ENCODE measurements at regions not wholly inside any gene's neighbourhood (a gene's known extent, or its start where the extent isn't known, plus 50 kb on each side); places are given as distances from the start of the nearest gene placed in this dataset.
A peak's percentile ranks its signal among the peaks of the same experiment; 100 is the strongest.

GRCh38 chr13:50215399-50215798 is 200.2 kb downstream of the KCNRG start:
- ChIA-PET CTCF (no interaction called here), POLR2A (no interaction called here)
- Histone ChIP-seq H3K4me3 (ENCODE audit: low read depth, low read length) (no peak overlapping the region), H3K27me3 (ENCODE audit: control insufficient read depth, insufficient read depth, low read length) (no peaks in the 10 kb centered on the region), H3K36me3 (ENCODE audit: control insufficient read depth, insufficient read depth, low read length) (no peaks in the 10 kb centered on the region)
- no peak for DNase-seq (ENCODE audit: low read depth)
- no peak for TF ChIP-seq CTCF (IDR thresholded peaks at IDR 0.05; ENCODE audit: insufficient read depth, low read depth, low read length)

GRCh38 chr13:50219743-50220142 is 204.5 kb downstream of the KCNRG start:
- CTCF ChIA-PET, result no interaction called here
- no peak overlapping the region for H3K4me3 ChIP-seq (ENCODE audit: low read depth, low read length)
- TF ChIP-seq CTCF (IDR thresholded peaks at IDR 0.05; ENCODE audit: insufficient read depth, low read depth, low read length), result no peak
- no peak for DNase-seq (ENCODE audit: low read depth)
- POLR2A ChIA-PET, result no interaction called here
- H3K27me3 ChIP-seq (ENCODE audit: control insufficient read depth, insufficient read depth, low read length), result no peaks in the 10 kb centered on the region
- H3K36me3 ChIP-seq (ENCODE audit: control insufficient read depth, insufficient read depth, low read length), result no peaks in the 10 kb centered on the region

- POLR2A ChIA-PET, result no interaction called here
- no peak overlapping the region for H3K4me3 ChIP-seq (ENCODE audit: low read depth, low read length)
- CTCF ChIA-PET, result interaction anchor here (0.5 kb wide), 1 partner anchor 49 kb away, joined by 3 read pairs; no protein-coding TSS in a partner anchor
- DNase-seq (ENCODE audit: low read depth), result no peak
- H3K36me3 ChIP-seq (ENCODE audit: control insufficient read depth, insufficient read depth, low read length), result no peaks in the 10 kb centered on the region
- no peaks in the 10 kb centered on the region for H3K27me3 ChIP-seq (ENCODE audit: control insufficient read depth, insufficient read depth, low read length)
- no peak for TF ChIP-seq CTCF (IDR thresholded peaks at IDR 0.05; ENCODE audit: insufficient read depth, low read depth, low read length)
Measured at GRCh38 chr13:50220938-50221337, 205.7 kb downstream of the KCNRG start.

- Histone ChIP-seq H3K4me3 (ENCODE audit: low read depth, low read length) (peak overlapping the region; percentile 8), H3K36me3 (ENCODE audit: control insufficient read depth, insufficient read depth, low read length) (no peaks in the 10 kb centered on the region), H3K27me3 (ENCODE audit: control insufficient read depth, insufficient read depth, low read length) (peaks cover 1% of the 10 kb centered on the region; the same call in 1 of the 2 replicates)
- peak; percentile 91 for DNase-seq (ENCODE audit: low read depth)
- POLR2A ChIA-PET, result no interaction called here
- no peak for TF ChIP-seq CTCF (IDR thresholded peaks at IDR 0.05; ENCODE audit: insufficient read depth, low read depth, low read length)
- CTCF ChIA-PET, result interaction anchor here (0.7 kb wide), 1 partner anchor 9 kb away, joined by 3 read pairs; no protein-coding TSS in a partner anchor
Measured at GRCh38 chr13:50222569-50223332, 207.5 kb downstream of the KCNRG start.

- no peak for DNase-seq (ENCODE audit: low read depth)
- no peaks in the 10 kb centered on the region for H3K36me3 ChIP-seq (ENCODE audit: control insufficient read depth, insufficient read depth, low read length)
- peaks cover 1% of the 10 kb centered on the region; the same call in 1 of the 2 replicates for H3K27me3 ChIP-seq (ENCODE audit: control insufficient read depth, insufficient read depth, low read length)
- POLR2A ChIA-PET, result interaction anchor here (0.7 kb wide), 1 partner anchor 403 kb away, joined by 3 read pairs; no protein-coding TSS in a partner anchor
- TF ChIP-seq CTCF (IDR thresholded peaks at IDR 0.05; ENCODE audit: insufficient read depth, low read depth, low read length), result no peak
- no peak overlapping the region for H3K4me3 ChIP-seq (ENCODE audit: low read depth, low read length)
- CTCF ChIA-PET, result interaction anchor here (0.7 kb wide), 2 partner anchors 68 to 143 kb away, joined by 3 to 4 read pairs; no protein-coding TSS in a partner anchor
Measured at GRCh38 chr13:50224534-50224933, 209.3 kb downstream of the KCNRG start.

All from BJ (cell line).